ENCODE measurements at regions not wholly inside any gene's neighbourhood (a gene's known extent, or its start where the extent isn't known, plus 50 kb on each side); places are given as distances from the start of the nearest gene placed in this dataset.

- Histone ChIP-seq H4K5ac (ENCODE audit: insufficient read length, low read depth, low read length) (no peak overlapping the region), H4K91ac (replicated peaks; ENCODE audit: insufficient read length, low read length) (no peak overlapping the region), H3K27me3 (replicated peaks in 1 of 4; ENCODE audit: control insufficient read depth in 3 of 4, extremely low read depth in 1 of 4, insufficient read depth in 3 of 4, low read length in 3 of 4) (no peaks in the 10 kb centered on the region), H3K4me3 (ENCODE audit: extremely low read depth in 1 of 4, insufficient read depth in 2 of 4, low read depth in 3 of 4, low read length in 4 of 4) (no peak overlapping the region), H3K18ac (ENCODE audit: extremely low read depth, low read length) (no peak overlapping the region), H2BK15ac (ENCODE audit: low read length) (no peak overlapping the region), H2BK5ac (ENCODE audit: low read depth, low read length) (no peak overlapping the region), H3K4me2 (ENCODE audit: insufficient read depth in 1 of 2, low read depth in 2 of 2, low read length in 2 of 2) (no peak overlapping the region), H2BK20ac (ENCODE audit: low read length) (no peak overlapping the region), H2BK12ac (ENCODE audit: low read depth, low read length) (no peak overlapping the region), H2AK5ac (ENCODE audit: low read depth, low read length) (no peak overlapping the region), H3K14ac (ENCODE audit: insufficient read length) (no peak overlapping the region), H4K8ac (ENCODE audit: extremely low read depth, insufficient read depth, low read length) (no peak overlapping the region), H3K4me1 (replicated peaks in 1 of 4; ENCODE audit: control insufficient read depth in 3 of 4, insufficient read depth in 4 of 4, low read length in 3 of 4) (no peaks in the 10 kb centered on the region), H2BK120ac (replicated peaks; ENCODE audit: low read depth, low read length) (no peak overlapping the region), H3K56ac (replicated peaks; ENCODE audit: insufficient read length, low read depth, low read length) (no peak overlapping the region), H3K79me2 (ENCODE audit: control insufficient read depth in 1 of 2, insufficient read depth in 2 of 2, low read length in 2 of 2) (no peaks in the 10 kb centered on the region), H3K9ac (replicated peaks in 1 of 4; ENCODE audit: extremely low read depth in 1 of 4, low read depth in 3 of 4, low read length in 3 of 4) (no peak overlapping the region), H3K9me3 (ENCODE audit: insufficient read depth in 2 of 2, low read depth in 1 of 2, low read length in 1 of 2) (no peaks in the 10 kb centered on the region), H3K4ac (replicated peaks; ENCODE audit: insufficient read length, low read depth, low read length) (no peak overlapping the region), H4K20me1 (replicated peaks in 1 of 2; ENCODE audit: control insufficient read depth in 1 of 2, insufficient read depth in 2 of 2, low read length in 2 of 2) (no peaks in the 10 kb centered on the region), H3K79me1 (ENCODE audit: low read depth, low read length) (no peaks in the 10 kb centered on the region), H3K23ac (ENCODE audit: insufficient read length) (no peak overlapping the region), H3K23me2 (ENCODE audit: low read depth, low read length) (no peaks in the 10 kb centered on the region), H3K36me3 (ENCODE audit: control insufficient read depth in 2 of 4, insufficient read depth in 4 of 4, low read length in 3 of 4) (no peaks in the 10 kb centered on the region), H3K27ac (ENCODE audit: low read depth, low read length) (no peak overlapping the region), H2AFZ (ENCODE audit: low read length) (no peak overlapping the region)
- FAIRE-seq: no peak
- DNase-seq (ENCODE audit: low read depth in 1 of 2, low spot score in 2 of 2): no peak
- 100% methylated on average over 1 of the region's 1 CpG; no CpG with 5 or more reads in 1 of the 2 experiments for WGBS, 2 experiments (ENCODE audit: extremely low coverage in 1 of 2, insufficient coverage in 1 of 2, insufficient read length in 1 of 2, insufficient replicate concordance in 2 of 2, low coverage in 1 of 2, low lambda C conversion rate in 2 of 2, missing lambda C conversion rate in 1 of 2)
- TF ChIP-seq BCL11A (IDR thresholded peaks at IDR 0.05; ENCODE audit: low read depth in 2 of 2, low read length in 2 of 2): no peak
- TF ChIP-seq, protein P1, sequence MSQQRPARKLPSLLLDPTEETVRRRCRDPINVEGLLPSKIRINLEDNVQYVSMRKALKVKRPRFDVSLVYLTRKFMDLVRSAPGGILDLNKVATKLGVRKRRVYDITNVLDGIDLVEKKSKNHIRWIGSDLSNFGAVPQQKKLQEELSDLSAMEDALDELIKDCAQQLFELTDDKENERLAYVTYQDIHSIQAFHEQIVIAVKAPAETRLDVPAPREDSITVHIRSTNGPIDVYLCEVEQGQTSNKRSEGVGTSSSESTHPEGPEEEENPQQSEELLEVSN (IDR thresholded peaks at IDR 0.05): no peak
- no peak for TF ChIP-seq ZNF274 (IDR thresholded peaks at IDR 0.05; ENCODE audit: borderline replicate concordance, extremely low read depth, low read length)
- no peak for TF ChIP-seq GTF2F1 (IDR thresholded peaks at IDR 0.05; ENCODE audit: borderline replicate concordance, low read depth, low read length)
- no peak for TF ChIP-seq MAFK (IDR thresholded peaks at IDR 0.05; ENCODE audit: low read depth, low read length)
- ChIA-PET POLR2A (ENCODE audit: partially characterized antibody) (no interaction called here), CTCF (ENCODE audit: partially characterized antibody) (interaction anchor here (0.6 kb wide), 1 partner anchor 212 kb away, joined by 3 read pairs; no protein-coding TSS in a partner anchor)
Measured at GRCh38 chr3:117543521-117543920, 833.9 kb downstream of the TUSC7 start.
